DND-41 (cell line): ENCODE measurements at regions not wholly inside any gene's neighbourhood (a gene's known extent, or its start where the extent isn't known, plus 50 kb on each side); places are given as distances from the start of the nearest gene placed in this dataset.
"Not testable (repeated sequence)": the region's sequence is repeated elsewhere in the genome, so short reads cannot be mapped to it uniquely, and the experiment has no call there.

ENCODE experiments used
- ATAC-seq: fragments of 200-7000 bp; cut with Tn5 transposase; 3 replicates; pipeline ENCODE4 v1.9.1; 2021; ENCODE audit warnings: low read depth; ENCODE audit not compliant: insufficient read depth
- DNase-seq: peaks from one replicate; pipeline ENCODE4 v3.0.0-alpha.2; 2020
- H2AFZ ChIP-seq: 2 replicates; pipeline ENCODE4 v1.6.0; 2012; ENCODE audit warnings: low read depth, low read length
- H3K27ac ChIP-seq: 2 replicates; pipeline ENCODE4 v1.5.1; 2012; ENCODE audit warnings: low read length, inconsistent platforms
- H3K27me3 ChIP-seq: fragments of 200-600 bp; sonication (generic); 2 replicates; pipeline ENCODE4 v1.6.0; 2012; ENCODE audit warnings: low read length, mild to moderate bottlenecking, inconsistent platforms; ENCODE audit not compliant: insufficient read depth, poor library complexity
- H3K36me3 ChIP-seq: 2 replicates; pipeline ENCODE4 v1.5.1; 2012; ENCODE audit warnings: low read length, inconsistent platforms; ENCODE audit not compliant: insufficient read depth
- H3K4me1 ChIP-seq: 2 replicates; pipeline ENCODE4 v1.5.1; 2012; ENCODE audit warnings: mild to moderate bottlenecking, low read length; ENCODE audit not compliant: insufficient read depth
- H3K4me2 ChIP-seq: 2 replicates; pipeline ENCODE4 v1.6.0; 2012; ENCODE audit warnings: mild to moderate bottlenecking, moderate library complexity, low read length, inconsistent platforms; ENCODE audit not compliant: insufficient read depth
- H3K4me3 ChIP-seq, 2 experiments: fragments of 200-600 bp in 1 of 2; shearing (Covaris generic) in 1 of 2; 2 replicates each; pipeline ENCODE4 v1.5.1; 2012 to 2016; ENCODE audit warnings: inconsistent platforms in 2 of 2, low read length in 2 of 2, mild to moderate bottlenecking in 2 of 2, low read depth in 1 of 2, moderate library complexity in 1 of 2
- H3K79me2 ChIP-seq: 2 replicates; pipeline ENCODE4 v1.6.0; 2012; ENCODE audit warnings: low read length, inconsistent platforms; ENCODE audit not compliant: insufficient read depth
- H3K9ac ChIP-seq: 2 replicates; pipeline ENCODE4 v1.6.0; 2012; ENCODE audit warnings: low read depth, mild to moderate bottlenecking, inconsistent platforms, low read length, moderate library complexity
- H3K9me3 ChIP-seq: 2 replicates; pipeline ENCODE4 v1.5.1; 2012; ENCODE audit warnings: low read length, moderate library complexity, mild to moderate bottlenecking, inconsistent platforms; ENCODE audit not compliant: insufficient read depth, severe bottlenecking
- H4K20me1 ChIP-seq: 2 replicates; pipeline ENCODE4 v1.6.0; 2012; ENCODE audit warnings: low read length; ENCODE audit not compliant: insufficient read depth
- CTCF ChIP-seq: IDR thresholded peaks from 2 replicates; pipeline ENCODE4 v1.5.1; 2012; ENCODE audit warnings: borderline replicate concordance, low read length, moderate library complexity, mild to moderate bottlenecking; ENCODE audit not compliant: poor library complexity, severe bottlenecking; ENCODE audit errors: extremely low read depth
- EZH2 ChIP-seq: IDR thresholded peaks from 3 replicates; pipeline ENCODE4 v1.6.1; 2012; ENCODE audit warnings: borderline replicate concordance, low read depth, mild to moderate bottlenecking, moderate library complexity, low read length, inconsistent platforms; ENCODE audit not compliant: severe bottlenecking

GRCh38 chr19:30682146-30682998 is 310.2 kb downstream of the ZNF536 start:
- Histone ChIP-seq H3K9me3 (no peaks in the 10 kb centered on the region), H3K4me1 (no peaks in the 10 kb centered on the region), H3K79me2 (no peaks in the 10 kb centered on the region), H3K27me3 (peaks cover 3% of the 10 kb centered on the region), H3K36me3 (no peaks in the 10 kb centered on the region), H3K4me2 (no peak overlapping the region), H3K27ac (no peak overlapping the region), H2AFZ (no peak overlapping the region), H4K20me1 (peaks cover 3% of the 10 kb centered on the region; the same call in 1 of the 2 replicates), H3K9ac (no peak overlapping the region), H3K4me3 (no peak overlapping the region)
- DNase-seq (no peak), ATAC-seq (no peak)
- TF ChIP-seq EZH2 = no peak
- no peak for TF ChIP-seq CTCF

DNA sequence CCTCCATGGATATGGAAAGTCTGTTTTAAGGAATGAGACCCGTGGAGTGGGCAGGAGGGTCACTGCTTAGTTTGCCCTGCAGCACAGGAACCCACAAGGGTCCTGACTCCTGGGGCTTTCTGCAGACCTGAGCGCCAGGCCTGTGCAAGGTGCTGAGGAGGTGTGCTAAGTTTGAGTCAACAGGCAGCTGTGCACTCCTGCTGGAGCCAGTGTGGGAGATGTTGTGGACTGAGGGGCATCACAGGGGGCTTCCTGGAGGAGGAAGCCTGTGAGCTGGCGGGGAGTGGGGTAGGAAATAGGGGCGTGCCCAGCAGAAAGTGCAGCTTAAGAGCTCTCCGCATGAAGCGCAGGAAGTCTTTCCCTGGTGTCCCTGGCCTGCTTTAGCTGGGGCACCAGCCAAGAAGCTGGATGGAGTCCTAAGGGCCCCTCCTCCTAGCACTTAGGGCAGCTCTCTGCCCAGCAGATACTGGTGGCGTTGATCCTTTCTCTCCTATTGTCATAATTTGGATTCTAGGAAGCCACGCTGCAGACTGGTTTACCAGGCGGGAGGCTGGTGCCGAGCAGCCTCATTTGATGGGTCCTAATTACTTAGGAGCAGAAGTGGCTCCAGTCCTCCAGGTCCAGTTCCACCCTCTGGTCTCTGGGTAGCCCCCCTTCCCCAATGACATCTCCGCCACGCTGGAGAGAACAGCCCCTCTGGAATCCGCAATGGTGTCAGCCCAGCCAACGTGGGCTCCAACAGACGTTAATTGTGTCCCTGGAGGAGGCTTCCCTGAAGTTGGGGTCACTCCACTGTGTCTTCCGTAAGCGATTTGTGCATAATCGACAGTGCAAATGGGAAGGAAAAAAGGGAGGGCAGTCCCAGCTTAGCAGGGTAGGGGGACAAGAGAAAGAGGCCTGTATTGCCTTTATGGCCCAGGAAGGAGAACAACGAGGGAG is 309.2 kb downstream of the ZNF536 start:
- DNase-seq (no peak), ATAC-seq (no peak)
- Histone ChIP-seq H3K4me1 (no peaks in the 10 kb centered on the region), H3K9ac (no peak overlapping the region), H3K4me2 (no peak overlapping the region), H3K27ac (no peak overlapping the region), H2AFZ (no peak overlapping the region), H3K27me3 (peaks cover 3% of the 10 kb centered on the region), H3K4me3 (no peak overlapping the region), H3K36me3 (no peaks in the 10 kb centered on the region), H3K79me2 (no peaks in the 10 kb centered on the region), H4K20me1 (peaks cover 3% of the 10 kb centered on the region; the same call in 1 of the 2 replicates), H3K9me3 (no peaks in the 10 kb centered on the region)
- no peak for TF ChIP-seq CTCF
- no peak for TF ChIP-seq EZH2

DNA sequence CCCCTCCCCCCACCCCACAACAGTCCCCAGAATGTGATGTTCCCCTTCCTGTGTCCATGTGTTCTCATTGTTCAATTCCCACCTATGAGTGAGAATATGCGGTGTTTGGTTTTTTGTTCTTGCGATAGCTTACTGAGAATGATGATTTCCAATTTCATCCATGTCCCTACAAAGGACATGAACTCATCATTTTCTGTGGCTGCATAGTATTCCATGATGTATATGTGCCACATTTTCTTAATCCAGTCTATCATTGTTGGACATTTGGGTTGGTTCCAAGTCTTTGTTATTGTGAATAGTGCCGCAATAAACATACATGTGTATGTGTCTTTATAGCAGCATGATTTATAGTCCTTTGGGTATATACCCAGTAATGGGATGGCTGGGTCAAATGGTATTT is 308.2 kb downstream of the ZNF536 start:
- not testable (repeated sequence) for H3K9ac ChIP-seq, ATAC-seq, H3K4me2 ChIP-seq, H3K9me3 ChIP-seq, H3K27me3 ChIP-seq, DNase-seq, H3K4me3 ChIP-seq, H3K79me2 ChIP-seq, H4K20me1 ChIP-seq, H2AFZ ChIP-seq, H3K27ac ChIP-seq, H3K4me1 ChIP-seq, H3K36me3 ChIP-seq

DNA sequence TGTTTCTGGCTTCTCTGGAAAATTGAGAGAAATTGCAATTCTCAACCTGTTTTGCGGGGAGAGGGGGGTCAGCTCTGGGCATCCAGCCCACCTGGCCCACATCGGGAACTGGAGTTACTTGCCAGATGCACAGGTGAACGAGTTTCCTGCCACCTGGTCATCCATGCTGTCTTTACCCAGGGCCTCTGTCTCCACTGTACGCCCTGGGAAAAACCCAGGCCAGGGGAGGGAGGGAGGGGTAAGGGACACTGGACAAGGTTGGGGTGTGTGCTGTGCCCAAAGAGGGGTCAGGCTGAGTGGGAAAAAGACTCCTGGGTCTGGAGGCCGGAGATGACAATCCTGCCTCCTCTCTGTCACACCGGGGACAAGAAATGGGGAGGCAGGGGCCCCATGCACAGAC is 307.6 kb downstream of the ZNF536 start:
- H3K36me3 ChIP-seq = no peaks in the 10 kb centered on the region
- H2AFZ ChIP-seq = no peak overlapping the region
- H3K4me3 ChIP-seq = no peak overlapping the region
- H3K27me3 ChIP-seq = peaks cover 3% of the 10 kb centered on the region
- H3K4me2 ChIP-seq = no peak overlapping the region
- DNase-seq = no peak
- H3K9me3 ChIP-seq = no peaks in the 10 kb centered on the region
- no peak overlapping the region for H3K27ac ChIP-seq
- no peak for ATAC-seq
- peaks cover 3% of the 10 kb centered on the region; the same call in 1 of the 2 replicates for H4K20me1 ChIP-seq
- no peak overlapping the region for H3K9ac ChIP-seq
- H3K79me2 ChIP-seq = no peaks in the 10 kb centered on the region
- no peaks in the 10 kb centered on the region for H3K4me1 ChIP-seq
- TF ChIP-seq CTCF (no peak), EZH2 (no peak)
